ENCODE measurements at regions not wholly inside any gene's neighbourhood (a gene's known extent, or its start where the extent isn't known, plus 50 kb on each side); places are given as distances from the start of the nearest gene placed in this dataset.
A peak's percentile ranks its signal among the peaks of the same experiment; 100 is the strongest.

- Mint-ChIP-seq H3K27me3 (no peaks in the 10 kb centered on the region), H3K27ac (ENCODE audit: low read depth) (no peak overlapping the region), H3K4me1 (no peaks in the 10 kb centered on the region), H3K36me3 (ENCODE audit: insufficient read depth) (peaks cover 2% of the 10 kb centered on the region), H3K9me3 (no peaks in the 10 kb centered on the region), H3K4me3 (no peak overlapping the region)
- DNase-seq (ENCODE audit: low spot score in 2 of 2) = no peak
- ATAC-seq (replicated peaks; ENCODE audit: extremely low read depth, poor library complexity, severe bottlenecking) = no peak
These were observed 75.0 kb upstream of the SLC1A1 start for GRCh38 chr9:4415281-4415680.

- Mint-ChIP-seq H3K9me3 (no peaks in the 10 kb centered on the region), H3K4me1 (no peaks in the 10 kb centered on the region), H3K27me3 (no peaks in the 10 kb centered on the region)
These were observed 76.4 kb upstream of the SLC1A1 start for GRCh38 chr9:4413856-4414255.

GRCh38 chr9:4404156-4404555, 86.1 kb upstream of the SLC1A1 start:
- Mint-ChIP-seq H3K4me3 (no peak overlapping the region), H3K9me3 (peaks cover 20% of the 10 kb centered on the region), H3K36me3 (ENCODE audit: insufficient read depth) (peaks cover 2% of the 10 kb centered on the region), H3K27ac (ENCODE audit: low read depth) (no peak overlapping the region), H3K27me3 (peaks cover 37% of the 10 kb centered on the region), H3K4me1 (no peaks in the 10 kb centered on the region)
- ATAC-seq (replicated peaks; ENCODE audit: extremely low read depth, poor library complexity, severe bottlenecking) = no peak
- no peak for DNase-seq (ENCODE audit: low spot score in 2 of 2)

More at GRCh38 chr9:4413856-4414255, 76.4 kb upstream of the SLC1A1 start:
- Mint-ChIP-seq H3K4me3 (no peak overlapping the region), H3K36me3 (ENCODE audit: insufficient read depth) (no peaks in the 10 kb centered on the region), H3K27ac (ENCODE audit: low read depth) (no peak overlapping the region)
- ATAC-seq (replicated peaks; ENCODE audit: extremely low read depth, poor library complexity, severe bottlenecking) (no peak), DNase-seq (ENCODE audit: low spot score in 2 of 2) (no peak)

GRCh38 chr9:4402501-4402900, 87.8 kb upstream of the SLC1A1 start:
- H3K4me1 Mint-ChIP-seq = no peaks in the 10 kb centered on the region
- H3K36me3 Mint-ChIP-seq (ENCODE audit: insufficient read depth) = peaks cover 2% of the 10 kb centered on the region
- peaks cover 54% of the 10 kb centered on the region for H3K27me3 Mint-ChIP-seq
- DNase-seq (ENCODE audit: low spot score in 2 of 2) (no peak), ATAC-seq (replicated peaks; ENCODE audit: extremely low read depth, poor library complexity, severe bottlenecking) (no peak)
- H3K9me3 Mint-ChIP-seq = peaks cover 20% of the 10 kb centered on the region
- H3K4me3 Mint-ChIP-seq = no peak overlapping the region
- H3K27ac Mint-ChIP-seq (ENCODE audit: low read depth) = no peak overlapping the region

- DNase-seq (ENCODE audit: low spot score in 2 of 2) (no peak), ATAC-seq (replicated peaks; ENCODE audit: extremely low read depth, poor library complexity, severe bottlenecking) (no peak)
- peaks cover 20% of the 10 kb centered on the region for H3K9me3 Mint-ChIP-seq
- H3K36me3 Mint-ChIP-seq (ENCODE audit: insufficient read depth) = peaks cover 2% of the 10 kb centered on the region
- H3K27me3 Mint-ChIP-seq = peaks cover 56% of the 10 kb centered on the region
- no peaks in the 10 kb centered on the region for H3K4me1 Mint-ChIP-seq
- H3K27ac Mint-ChIP-seq (ENCODE audit: low read depth) = no peak overlapping the region
- no peak overlapping the region for H3K4me3 Mint-ChIP-seq
These were observed 89.5 kb upstream of the SLC1A1 start for GRCh38 chr9:4400731-4401130.

- ATAC-seq (replicated peaks; ENCODE audit: extremely low read depth, poor library complexity, severe bottlenecking) (no peak), DNase-seq (ENCODE audit: low spot score in 2 of 2) (no peak)
- Mint-ChIP-seq H3K9me3 (peaks cover 10% of the 10 kb centered on the region), H3K36me3 (ENCODE audit: insufficient read depth) (no peaks in the 10 kb centered on the region), H3K27ac (ENCODE audit: low read depth) (no peak overlapping the region), H3K27me3 (peaks cover 43% of the 10 kb centered on the region), H3K4me1 (no peaks in the 10 kb centered on the region), H3K4me3 (no peak overlapping the region)
These were observed 92.4 kb upstream of the SLC1A1 start for GRCh38 chr9:4397917-4398316.

- H3K9me3 Mint-ChIP-seq = no peaks in the 10 kb centered on the region
- ATAC-seq (replicated peaks; ENCODE audit: extremely low read depth, poor library complexity, severe bottlenecking) (no peak), DNase-seq (ENCODE audit: low spot score in 2 of 2) (no peak)
- no peaks in the 10 kb centered on the region for H3K36me3 Mint-ChIP-seq (ENCODE audit: insufficient read depth)
- no peak overlapping the region for H3K4me3 Mint-ChIP-seq
- H3K4me1 Mint-ChIP-seq = no peaks in the 10 kb centered on the region
- peak overlapping the region; percentile 11 for H3K27ac Mint-ChIP-seq (ENCODE audit: low read depth)
- peaks cover 27% of the 10 kb centered on the region for H3K27me3 Mint-ChIP-seq
These were observed 94.1 kb upstream of the GLIS3 start for GRCh38 chr9:4393806-4394523.

- peaks cover 10% of the 10 kb centered on the region for H3K27me3 Mint-ChIP-seq
- no peak for DNase-seq (ENCODE audit: low spot score in 2 of 2)
- no peak overlapping the region for H3K27ac Mint-ChIP-seq (ENCODE audit: low read depth)
- no peak for ATAC-seq (replicated peaks; ENCODE audit: extremely low read depth, poor library complexity, severe bottlenecking)
- no peaks in the 10 kb centered on the region for H3K9me3 Mint-ChIP-seq
- H3K36me3 Mint-ChIP-seq (ENCODE audit: insufficient read depth) = no peaks in the 10 kb centered on the region
- H3K4me1 Mint-ChIP-seq = no peaks in the 10 kb centered on the region
- no peak overlapping the region for H3K4me3 Mint-ChIP-seq
These were observed 89.9 kb upstream of the GLIS3 start for GRCh38 chr9:4389755-4390154.

- DNase-seq (ENCODE audit: low spot score in 2 of 2) (no peak), ATAC-seq (replicated peaks; ENCODE audit: extremely low read depth, poor library complexity, severe bottlenecking) (no peak)
- Mint-ChIP-seq H3K4me3 (no peak overlapping the region), H3K27me3 (peaks cover 10% of the 10 kb centered on the region), H3K9me3 (no peaks in the 10 kb centered on the region), H3K27ac (ENCODE audit: low read depth) (no peak overlapping the region), H3K4me1 (no peaks in the 10 kb centered on the region), H3K36me3 (ENCODE audit: insufficient read depth) (no peaks in the 10 kb centered on the region)
These were observed 89.1 kb upstream of the GLIS3 start for GRCh38 chr9:4389003-4389402.

- Mint-ChIP-seq H3K36me3 (ENCODE audit: insufficient read depth) (no peaks in the 10 kb centered on the region), H3K27ac (ENCODE audit: low read depth) (no peak overlapping the region), H3K4me1 (no peaks in the 10 kb centered on the region), H3K4me3 (no peak overlapping the region), H3K9me3 (no peaks in the 10 kb centered on the region), H3K27me3 (no peaks in the 10 kb centered on the region)
- DNase-seq (ENCODE audit: low spot score in 2 of 2) (no peak), ATAC-seq (replicated peaks; ENCODE audit: extremely low read depth, poor library complexity, severe bottlenecking) (no peak)
These were observed 87.0 kb upstream of the GLIS3 start for GRCh38 chr9:4386819-4387218.

- Mint-ChIP-seq H3K27ac (ENCODE audit: low read depth) (no peak overlapping the region), H3K9me3 (no peaks in the 10 kb centered on the region), H3K27me3 (no peaks in the 10 kb centered on the region), H3K4me3 (no peak overlapping the region), H3K36me3 (ENCODE audit: insufficient read depth) (no peaks in the 10 kb centered on the region), H3K4me1 (no peaks in the 10 kb centered on the region)
- DNase-seq (ENCODE audit: low spot score in 2 of 2) (no peak), ATAC-seq (replicated peaks; ENCODE audit: extremely low read depth, poor library complexity, severe bottlenecking) (no peak)
These were observed 84.9 kb upstream of the GLIS3 start for GRCh38 chr9:4384750-4385149.

- DNase-seq (ENCODE audit: low spot score in 2 of 2) = no peak
- H3K4me1 Mint-ChIP-seq = no peaks in the 10 kb centered on the region
- no peak for ATAC-seq (replicated peaks; ENCODE audit: extremely low read depth, poor library complexity, severe bottlenecking)
- H3K9me3 Mint-ChIP-seq = no peaks in the 10 kb centered on the region
- H3K27ac Mint-ChIP-seq (ENCODE audit: low read depth) = peak overlapping the region; percentile 9
- no peaks in the 10 kb centered on the region for H3K27me3 Mint-ChIP-seq
- H3K4me3 Mint-ChIP-seq = no peak overlapping the region
- H3K36me3 Mint-ChIP-seq (ENCODE audit: insufficient read depth) = no peaks in the 10 kb centered on the region
These were observed 83.0 kb upstream of the GLIS3 start for GRCh38 chr9:4382722-4383317.

- Mint-ChIP-seq H3K4me3 (no peak overlapping the region), H3K36me3 (ENCODE audit: insufficient read depth) (no peaks in the 10 kb centered on the region), H3K4me1 (no peaks in the 10 kb centered on the region), H3K9me3 (no peaks in the 10 kb centered on the region), H3K27ac (ENCODE audit: low read depth) (no peak overlapping the region), H3K27me3 (no peaks in the 10 kb centered on the region)
- ATAC-seq (replicated peaks; ENCODE audit: extremely low read depth, poor library complexity, severe bottlenecking) = no peak
- DNase-seq (ENCODE audit: low spot score in 2 of 2) = no peak
These were observed 81.9 kb upstream of the GLIS3 start for GRCh38 chr9:4381744-4382143.

Measured in central memory CD8-positive, alpha-beta T cell (primary cell).